GM10266 (cell line): ENCODE measurements at regions not wholly inside any gene's neighbourhood (a gene's known extent, or its start where the extent isn't known, plus 50 kb on each side); places are given as distances from the start of the nearest gene placed in this dataset.
A peak's percentile ranks its signal among the peaks of the same experiment; 100 is the strongest.

Experiments used
- DNase-seq: peaks from one replicate; pipeline ENCODE4 v3.0.0; 2012; ENCODE audit errors: extremely low spot score
- TF ChIP-seq, protein P1 (sequence below): IDR thresholded peaks from 2 replicates; pipeline ENCODE4 v1.5.1; 2012; ENCODE audit warnings: mild to moderate bottlenecking, low read depth; ENCODE audit not compliant: control insufficient read depth, insufficient read depth; ENCODE audit errors: missing control alignments

DNA sequence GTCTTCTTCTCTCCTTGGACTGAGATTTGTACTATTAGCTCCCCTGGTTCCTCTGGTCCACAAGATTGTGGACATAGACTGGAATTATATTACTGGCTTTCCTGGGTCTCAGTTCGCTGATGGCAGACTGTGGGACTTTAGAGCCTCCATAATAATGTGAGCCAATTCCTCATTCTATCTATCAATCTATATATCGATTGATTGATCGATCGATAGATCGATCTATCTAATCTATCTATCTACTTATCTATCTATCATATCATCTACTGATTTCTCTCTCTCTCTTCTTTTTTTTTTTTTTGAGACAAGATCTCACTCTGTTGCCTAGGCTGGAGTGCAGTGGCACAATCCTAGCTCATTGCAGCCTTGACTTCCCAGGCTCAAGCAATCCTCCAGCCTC is 51.5 kb upstream of the DDR1 start:
- TF ChIP-seq, protein P1, sequence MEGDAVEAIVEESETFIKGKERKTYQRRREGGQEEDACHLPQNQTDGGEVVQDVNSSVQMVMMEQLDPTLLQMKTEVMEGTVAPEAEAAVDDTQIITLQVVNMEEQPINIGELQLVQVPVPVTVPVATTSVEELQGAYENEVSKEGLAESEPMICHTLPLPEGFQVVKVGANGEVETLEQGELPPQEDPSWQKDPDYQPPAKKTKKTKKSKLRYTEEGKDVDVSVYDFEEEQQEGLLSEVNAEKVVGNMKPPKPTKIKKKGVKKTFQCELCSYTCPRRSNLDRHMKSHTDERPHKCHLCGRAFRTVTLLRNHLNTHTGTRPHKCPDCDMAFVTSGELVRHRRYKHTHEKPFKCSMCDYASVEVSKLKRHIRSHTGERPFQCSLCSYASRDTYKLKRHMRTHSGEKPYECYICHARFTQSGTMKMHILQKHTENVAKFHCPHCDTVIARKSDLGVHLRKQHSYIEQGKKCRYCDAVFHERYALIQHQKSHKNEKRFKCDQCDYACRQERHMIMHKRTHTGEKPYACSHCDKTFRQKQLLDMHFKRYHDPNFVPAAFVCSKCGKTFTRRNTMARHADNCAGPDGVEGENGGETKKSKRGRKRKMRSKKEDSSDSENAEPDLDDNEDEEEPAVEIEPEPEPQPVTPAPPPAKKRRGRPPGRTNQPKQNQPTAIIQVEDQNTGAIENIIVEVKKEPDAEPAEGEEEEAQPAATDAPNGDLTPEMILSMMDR = no peak
- DNase-seq = no peak

DNA sequence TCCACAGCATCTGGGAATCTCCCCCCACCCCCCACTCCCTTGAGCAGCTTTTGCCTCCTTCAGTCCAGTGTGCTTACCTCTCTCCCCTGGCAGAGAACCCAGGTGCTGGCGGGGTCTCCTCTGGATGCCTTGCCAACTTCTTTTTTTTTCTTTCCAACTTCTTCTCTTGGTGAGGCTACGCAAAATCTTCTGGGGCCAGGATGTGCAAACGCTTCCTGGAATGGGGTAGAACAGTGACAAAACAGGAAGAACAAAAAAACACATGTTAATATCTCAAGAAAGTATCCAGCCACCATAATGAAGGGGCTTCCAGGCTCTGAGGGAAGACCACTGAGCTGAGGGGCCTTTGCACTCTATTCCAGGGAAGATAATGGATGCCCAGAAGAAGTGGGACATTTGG is 53.9 kb upstream of the DDR1 start:
- no peak for DNase-seq
- TF ChIP-seq, protein P1 = no peak

DNA sequence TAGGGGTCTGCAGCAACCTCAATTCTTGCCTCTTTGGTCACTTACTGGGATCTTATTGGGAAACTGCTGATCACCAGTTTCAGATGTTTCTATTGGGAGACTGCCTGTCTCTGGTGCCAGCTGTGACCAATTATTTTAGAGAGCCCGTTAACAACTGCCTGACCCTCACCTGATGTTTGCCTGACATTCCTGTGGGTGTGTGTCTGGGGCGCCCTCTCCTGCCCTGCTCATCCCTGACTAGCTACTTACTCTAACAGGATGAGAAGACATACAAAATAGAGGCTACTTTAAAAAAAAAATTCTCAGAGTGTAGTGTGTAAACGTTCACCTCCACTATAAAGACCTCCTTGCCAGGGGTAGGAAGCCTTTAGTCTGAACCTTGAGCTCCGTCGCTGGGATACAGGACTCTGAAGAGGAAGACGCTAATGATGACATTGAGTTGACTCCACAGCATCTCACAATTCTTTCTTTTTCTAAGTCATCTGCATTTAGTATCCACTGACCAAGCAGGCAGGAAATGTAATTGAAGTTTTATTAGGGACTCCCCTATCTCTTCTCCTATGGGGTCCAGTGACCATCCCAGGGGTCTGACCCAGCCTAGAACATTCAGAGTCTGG is 54.6 kb upstream of the DDR1 start:
- TF ChIP-seq, protein P1 = no peak
- DNase-seq = no peak

DNA sequence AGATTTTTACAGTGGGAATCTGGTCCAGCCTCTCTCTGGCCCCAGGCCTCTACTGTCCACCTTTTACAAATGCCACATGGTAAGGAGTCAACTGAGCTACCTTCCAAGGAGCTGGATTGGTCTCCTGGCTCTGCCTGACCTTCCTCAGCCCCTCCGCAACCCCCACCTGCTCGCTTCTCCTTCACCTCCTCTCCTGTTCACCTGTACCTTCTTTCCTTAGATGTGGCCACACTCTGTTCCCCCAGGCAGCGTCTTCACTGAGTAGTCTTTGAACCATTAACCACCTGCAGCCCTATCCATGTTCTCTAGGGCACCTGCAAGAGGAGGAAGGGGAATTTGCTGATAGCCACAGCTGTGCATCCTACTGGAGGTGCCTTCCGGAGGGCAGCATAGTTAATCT is 55.3 kb upstream of the DDR1 start:
- TF ChIP-seq, protein P1 = no peak
- no peak for DNase-seq

DNA sequence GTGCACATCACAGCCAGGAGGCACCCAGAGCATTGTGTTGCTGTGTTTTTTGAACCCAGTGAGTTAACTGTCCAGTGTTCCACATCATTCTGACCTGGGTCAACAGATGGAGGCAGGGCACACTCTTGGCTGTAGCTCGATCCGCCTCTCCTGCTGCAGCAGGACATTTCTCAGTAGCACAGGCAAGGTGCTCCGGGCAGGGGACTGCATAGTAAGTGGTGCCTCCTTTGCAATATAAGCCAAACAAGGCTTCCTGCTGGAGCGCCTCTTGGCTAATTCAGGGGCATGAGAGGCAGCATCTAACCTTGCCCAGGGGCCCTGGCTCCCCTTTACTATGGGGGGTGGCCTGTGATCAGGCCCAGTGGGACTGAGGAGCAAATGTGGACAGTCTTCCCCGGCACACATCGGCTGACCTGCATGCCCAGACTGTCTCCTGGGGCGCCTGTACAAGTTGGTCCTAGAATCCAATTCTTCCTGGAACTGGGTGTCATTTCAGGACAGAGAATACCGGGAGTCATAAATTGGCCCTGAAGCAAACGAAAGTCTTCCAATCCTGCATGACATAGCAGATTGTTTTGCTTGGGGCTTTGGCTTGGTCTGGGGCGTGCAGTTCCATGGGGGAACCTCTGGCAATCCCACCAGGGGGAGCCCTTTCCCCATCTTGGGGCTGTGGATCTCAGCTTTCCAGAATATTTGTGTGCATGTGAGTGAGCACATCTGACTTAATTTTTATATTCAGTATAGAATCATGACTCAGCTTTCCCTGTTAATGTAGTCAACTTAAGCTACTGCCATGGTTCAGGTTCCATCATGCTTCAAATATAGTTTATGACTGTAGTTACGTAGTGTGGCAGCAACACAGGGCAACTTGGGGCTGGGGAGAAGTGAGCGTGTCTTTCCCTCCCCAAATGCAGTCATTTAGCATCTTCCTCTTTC is 56.0 kb upstream of the DDR1 start:
- TF ChIP-seq, protein P1 = peak; percentile 82
- peak; percentile 72 for DNase-seq

DNA sequence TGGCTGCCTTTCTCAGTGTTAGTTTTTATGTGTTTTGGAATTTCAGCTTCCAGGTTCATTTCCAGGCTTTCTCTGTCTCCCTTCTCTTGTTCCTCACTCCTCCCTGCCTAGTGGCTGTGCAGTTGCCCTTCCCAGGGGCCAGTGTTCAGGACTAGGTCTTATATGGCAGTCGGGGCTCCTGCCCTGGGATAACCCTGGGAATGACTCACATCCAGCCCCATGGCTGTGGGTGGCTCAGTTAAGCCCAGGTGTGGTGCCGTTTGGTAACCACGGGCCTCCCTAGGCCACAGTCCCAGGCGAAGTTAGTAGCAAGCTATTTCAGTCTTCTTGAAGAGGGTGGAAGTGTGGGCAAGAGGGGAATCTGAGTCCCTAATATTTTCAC is 57.4 kb upstream of the DDR1 start:
- DNase-seq = no peak
- TF ChIP-seq, protein P1 = no peak

DNA sequence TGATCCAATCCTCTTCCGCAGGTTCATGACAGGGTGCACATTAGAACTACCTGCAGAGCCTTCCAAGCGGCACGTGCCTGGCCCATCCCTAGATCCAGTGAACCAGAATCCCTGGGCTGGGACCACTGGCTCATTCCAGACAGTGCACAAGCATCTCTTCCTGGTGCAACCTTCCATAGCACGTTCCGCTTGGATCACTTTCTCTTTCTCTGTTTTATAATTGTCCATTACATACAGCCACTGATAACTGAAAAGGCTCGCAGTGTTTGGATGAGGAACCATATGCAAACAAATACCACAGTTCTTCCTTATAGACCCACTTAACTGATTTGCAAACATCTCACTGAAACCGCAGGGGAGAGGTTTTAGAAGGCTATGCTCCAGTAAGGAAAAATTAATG is 59.6 kb upstream of the DDR1 start:
- TF ChIP-seq, protein P1 = no peak
- no peak for DNase-seq
